ENCODE measurements at regions not wholly inside any gene's neighbourhood (a gene's known extent, or its start where the extent isn't known, plus 50 kb on each side); places are given as distances from the start of the nearest gene placed in this dataset.

DNA sequence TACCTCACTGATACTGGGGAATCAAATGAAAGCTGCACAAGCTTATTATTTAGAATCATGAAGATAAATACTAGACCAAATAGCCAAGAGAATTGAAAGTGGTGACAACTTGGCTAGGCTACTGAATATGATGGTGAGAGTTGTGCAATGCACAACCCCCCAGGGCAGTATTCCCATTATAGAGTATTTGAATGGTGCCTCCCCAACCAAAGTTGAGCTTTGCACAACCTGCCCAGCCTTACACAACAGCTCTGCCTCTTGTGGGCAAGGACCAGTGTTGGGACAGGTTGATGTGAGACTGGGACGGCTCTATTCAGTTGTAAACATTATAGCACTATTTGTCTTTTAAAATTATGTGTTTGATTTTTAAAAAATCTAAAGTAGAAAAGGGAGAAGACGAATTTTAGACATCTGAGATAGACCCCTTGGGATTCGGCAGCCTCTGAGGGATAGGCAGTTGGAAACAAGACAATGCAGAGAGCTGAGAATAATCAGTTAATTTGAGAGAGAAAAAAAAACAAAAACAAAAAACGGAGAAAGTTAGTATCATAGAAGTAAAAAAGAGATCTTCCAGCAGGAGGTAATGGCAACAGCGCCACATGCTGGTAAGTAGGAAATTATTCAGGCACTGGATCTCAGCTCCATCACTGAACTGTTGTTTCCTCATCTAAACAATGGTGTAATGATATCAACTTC lies 91.0 kb upstream of the KCNA3 start:
- intact Hi-C loops (cut with DNase I; ENCODE audit: low total_unique reads): no loop called here
- no peak for TF ChIP-seq POLR2A (IDR thresholded peaks at IDR 0.05)
- TF ChIP-seq, protein P1, sequence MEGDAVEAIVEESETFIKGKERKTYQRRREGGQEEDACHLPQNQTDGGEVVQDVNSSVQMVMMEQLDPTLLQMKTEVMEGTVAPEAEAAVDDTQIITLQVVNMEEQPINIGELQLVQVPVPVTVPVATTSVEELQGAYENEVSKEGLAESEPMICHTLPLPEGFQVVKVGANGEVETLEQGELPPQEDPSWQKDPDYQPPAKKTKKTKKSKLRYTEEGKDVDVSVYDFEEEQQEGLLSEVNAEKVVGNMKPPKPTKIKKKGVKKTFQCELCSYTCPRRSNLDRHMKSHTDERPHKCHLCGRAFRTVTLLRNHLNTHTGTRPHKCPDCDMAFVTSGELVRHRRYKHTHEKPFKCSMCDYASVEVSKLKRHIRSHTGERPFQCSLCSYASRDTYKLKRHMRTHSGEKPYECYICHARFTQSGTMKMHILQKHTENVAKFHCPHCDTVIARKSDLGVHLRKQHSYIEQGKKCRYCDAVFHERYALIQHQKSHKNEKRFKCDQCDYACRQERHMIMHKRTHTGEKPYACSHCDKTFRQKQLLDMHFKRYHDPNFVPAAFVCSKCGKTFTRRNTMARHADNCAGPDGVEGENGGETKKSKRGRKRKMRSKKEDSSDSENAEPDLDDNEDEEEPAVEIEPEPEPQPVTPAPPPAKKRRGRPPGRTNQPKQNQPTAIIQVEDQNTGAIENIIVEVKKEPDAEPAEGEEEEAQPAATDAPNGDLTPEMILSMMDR (IDR thresholded peaks at IDR 0.05): peak in 1 of 3 donors; percentile 41
- H3K4me3 ChIP-seq (ENCODE audit: low read depth, poor library complexity, severe bottlenecking): no peak overlapping the region
- WGBS, 2 donors: 11 to 17% methylated on average over 5 of the region's 5 CpGs
- peak in 1 of 2 donors; percentile 17 for DNase-seq (ENCODE audit: low spot score in 2 of 2)

DNA sequence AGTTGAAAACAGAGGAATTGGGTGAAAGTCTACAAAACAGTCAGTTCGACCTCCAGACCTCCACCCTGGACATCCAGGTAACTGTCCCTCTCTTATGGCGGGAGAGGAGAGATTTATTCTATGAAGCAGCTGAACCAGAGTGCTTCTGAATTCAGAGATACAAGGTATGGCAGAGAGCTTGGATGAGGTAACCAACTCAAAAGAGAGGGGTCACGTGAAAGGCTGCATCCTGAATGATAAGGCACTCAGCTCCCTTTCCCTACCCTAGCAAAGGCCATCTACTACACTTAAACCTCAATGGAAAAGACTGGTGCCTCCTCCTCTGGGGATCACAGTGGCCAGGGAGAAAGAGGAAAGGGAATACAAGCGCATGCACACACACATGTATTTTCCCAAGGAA lies 88.4 kb upstream of the KCNA3 start:
- intact Hi-C loops (cut with DNase I; ENCODE audit: low total_unique reads): no loop called here
- DNase-seq (ENCODE audit: low spot score in 2 of 2): no peak
- 77 to 80% methylated on average over 4 of the region's 4 CpGs for WGBS, 2 donors

DNA sequence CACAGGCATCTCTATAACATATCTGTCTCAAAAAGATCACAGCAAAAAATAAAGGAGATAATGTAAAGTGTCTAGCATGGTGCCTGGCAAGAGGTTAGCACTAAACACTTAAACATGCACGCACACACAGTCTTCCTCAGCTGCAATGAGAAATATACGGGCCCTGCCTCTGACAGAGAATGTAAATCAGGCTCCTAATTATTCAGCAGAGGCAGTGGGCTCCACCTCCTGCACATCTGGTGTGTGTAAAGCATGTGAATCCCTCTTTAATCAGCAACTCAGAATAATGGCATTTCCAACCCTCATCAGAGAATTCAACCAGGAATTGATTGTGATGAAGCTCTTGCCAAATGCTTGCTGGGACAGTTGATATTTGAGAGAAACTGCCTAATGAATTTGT lies 85.6 kb upstream of the KCNA3 start:
- WGBS, 2 donors: 42 to 55% methylated on average over 2 of the region's 2 CpGs
- TF ChIP-seq, protein P1 (IDR thresholded peaks at IDR 0.05): no peak
- no peak for TF ChIP-seq POLR2A (IDR thresholded peaks at IDR 0.05)
- intact Hi-C loops (cut with DNase I; ENCODE audit: low total_unique reads): no loop called here
- no peak for DNase-seq (ENCODE audit: low spot score in 2 of 2)
- H3K4me3 ChIP-seq (ENCODE audit: low read depth, poor library complexity, severe bottlenecking): no peak overlapping the region

More for the DNA sequence above, 88.4 kb upstream of the KCNA3 start:
- TF ChIP-seq, protein P1 (IDR thresholded peaks at IDR 0.05): no peak
- TF ChIP-seq POLR2A (IDR thresholded peaks at IDR 0.05): no peak
- H3K4me3 ChIP-seq (ENCODE audit: low read depth, poor library complexity, severe bottlenecking): no peak overlapping the region

DNA sequence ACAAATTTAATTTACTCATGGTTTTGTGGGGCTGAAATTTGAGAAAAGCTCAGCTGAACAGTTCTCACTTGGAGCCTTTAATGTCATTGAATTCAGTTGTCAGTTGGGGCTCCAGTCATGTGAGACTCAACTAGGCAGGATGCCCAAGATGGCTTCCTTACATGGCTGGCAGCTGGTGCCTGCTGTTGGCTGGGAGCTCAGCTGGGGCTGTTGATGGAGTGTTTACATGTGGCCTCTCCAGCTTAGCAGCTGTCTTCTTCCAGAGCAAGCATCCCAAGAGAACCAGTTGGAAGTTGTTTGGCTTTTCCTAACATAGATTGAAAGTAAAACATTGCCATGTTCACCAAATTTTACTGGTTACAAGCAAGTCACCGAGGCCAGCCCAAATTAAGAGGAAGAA lies 81.8 kb upstream of the KCNA3 start:
- H3K4me3 ChIP-seq (ENCODE audit: low read depth, poor library complexity, severe bottlenecking): no peak overlapping the region
- TF ChIP-seq, protein P1 (IDR thresholded peaks at IDR 0.05): no peak
- TF ChIP-seq POLR2A (IDR thresholded peaks at IDR 0.05): no peak
- intact Hi-C loops (cut with DNase I; ENCODE audit: low total_unique reads): no loop called here
- WGBS, 2 donors: 77 to 91% methylated on average over 1 of the region's 1 CpG
- no peak for DNase-seq (ENCODE audit: low spot score in 2 of 2)

DNA sequence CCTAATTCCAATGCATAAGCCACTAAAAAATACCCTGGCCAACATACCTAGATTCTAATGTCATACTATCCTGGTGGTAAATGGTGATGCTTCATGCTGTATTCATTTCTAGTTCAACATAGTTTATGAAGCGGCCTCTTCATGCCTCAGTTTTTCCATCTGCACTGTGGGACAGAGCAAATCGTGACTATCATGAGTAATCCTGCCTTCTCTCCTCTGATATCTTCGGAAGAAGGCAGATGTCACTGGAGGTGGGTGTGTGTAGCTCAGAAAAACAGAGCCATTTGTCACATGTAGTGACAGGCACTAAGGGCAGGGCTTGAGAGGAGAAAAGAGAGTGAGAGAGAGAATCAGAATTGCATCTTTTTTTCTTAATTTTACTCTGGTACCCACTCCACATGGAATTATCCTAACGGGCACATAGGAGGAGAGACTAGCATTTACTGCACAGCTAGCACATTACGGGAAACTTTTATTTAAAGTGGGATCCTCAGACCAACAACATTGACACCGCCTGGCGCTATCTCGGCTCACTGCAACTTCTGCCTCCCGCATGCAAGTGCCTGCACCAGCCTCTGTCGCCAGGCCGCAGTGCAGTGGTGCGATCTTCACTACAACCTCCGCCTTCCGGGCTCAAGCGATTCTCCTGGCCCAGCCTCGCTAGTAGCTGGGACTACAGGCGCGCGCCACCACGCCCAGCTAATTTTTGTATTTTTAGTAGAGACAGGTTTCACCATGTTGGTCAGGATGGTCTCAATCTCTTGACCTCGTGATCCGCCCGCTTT lies 78.4 kb upstream of the KCNA3 start:
- DNase-seq (ENCODE audit: low spot score in 2 of 2): no peak
- no peak for TF ChIP-seq POLR2A (IDR thresholded peaks at IDR 0.05)
- TF ChIP-seq, protein P1 (IDR thresholded peaks at IDR 0.05): no peak
- no peak overlapping the region for H3K4me3 ChIP-seq (ENCODE audit: low read depth, poor library complexity, severe bottlenecking)
- intact Hi-C loops (cut with DNase I; ENCODE audit: low total_unique reads): no loop called here
- WGBS, 2 donors: 89 to 91% methylated on average over 23 of the region's 23 CpGs

Data from lower leg skin (tissue), 4 donors.